Endothelial cell of umbilical vein (primary cell): ENCODE measurements at regions not wholly inside any gene's neighbourhood (a gene's known extent, or its start where the extent isn't known, plus 50 kb on each side); places are given as distances from the start of the nearest gene placed in this dataset.

Source experiments
- BruUV-seq: library from RNA; stranded (reverse); fragments of 400-500 nt; replicated peaks from 2 replicates; lab custom pipeline; 2021; lab: Mats Ljungman, UMichigan
- CTCF ChIA-PET: fragments of 300-600, 350-600 bp; sonication (Branson Sonifier 250); formaldehyde crosslinking; loops from one replicate; lab custom pipeline; 2021; ENCODE audit warnings: antibody characterized with exemption, inconsistent platforms; lab: Charles Lee
- POLR2A ChIA-PET: fragments of 300-600, 350-600 bp; sonication (Branson Sonifier 250); formaldehyde crosslinking; loops from one replicate; lab custom pipeline; 2021; ENCODE audit warnings: antibody characterized with exemption, inconsistent platforms; lab: Charles Lee
- DNase-seq: peaks from one replicate; pipeline ENCODE4 v3.0.0-alpha.2; 2011; ENCODE audit warnings: low read depth, low spot score
- FAIRE-seq: peaks from 2 replicates; lab custom pipeline; 2011; peaks lifted over from hg19 to GRCh38; lab: Jason Lieb, UNC
- H2AFZ ChIP-seq: 2 replicates; pipeline ENCODE4 v1.6.0; 2012; ENCODE audit warnings: low read depth, low read length, control low read depth, inconsistent platforms
- H3K27ac ChIP-seq: 2 replicates; pipeline ENCODE4 v1.5.1; 2011; ENCODE audit warnings: low read depth, mild to moderate bottlenecking, control low read depth, low read length, moderate library complexity; ENCODE audit not compliant: insufficient read depth
- H3K27me3 ChIP-seq, 2 experiments: 2 replicates each; pipeline versions ENCODE4 v1.6.0 to v1.6.1; 2011; ENCODE audit warnings: low read length in 2 of 2, mixed read lengths in 1 of 2; ENCODE audit not compliant: control insufficient read depth in 2 of 2, insufficient read depth in 2 of 2
- H3K36me3 ChIP-seq, 2 experiments: 2 replicates in 1 of 2; 3 replicates in 1 of 2; pipeline ENCODE4 v1.5.1; 2011; ENCODE audit warnings: low read length in 2 of 2, mild to moderate bottlenecking in 1 of 2, moderate library complexity in 1 of 2; ENCODE audit not compliant: control insufficient read depth in 2 of 2, insufficient read depth in 2 of 2; ENCODE audit errors: extremely low read depth in 1 of 2
- H3K4me1 ChIP-seq: 3 replicates; pipeline ENCODE4 v1.5.1; 2011; ENCODE audit warnings: mild to moderate bottlenecking, low read length; ENCODE audit not compliant: control insufficient read depth, insufficient read depth; ENCODE audit errors: extremely low read depth
- H3K4me2 ChIP-seq: 2 replicates; pipeline ENCODE4 v1.6.1; 2011; ENCODE audit warnings: low read length, control low read depth, mixed read lengths; ENCODE audit not compliant: insufficient read depth
- H3K4me3 ChIP-seq, 3 experiments: fragments of 200-600 bp in 1 of 3; sonication (generic), shearing (Covaris generic) in 1 of 3; replicated peaks in 1 of 3; 2 replicates each; pipeline ENCODE4 v1.5.1; 2011 to 2016; ENCODE audit warnings: control low read depth in 3 of 3, low read length in 3 of 3, mild to moderate bottlenecking in 2 of 3, inconsistent platforms in 1 of 3, low read depth in 1 of 3, moderate library complexity in 1 of 3; ENCODE audit not compliant: insufficient read depth in 1 of 3
- H3K79me2 ChIP-seq: 2 replicates; pipeline ENCODE4 v1.6.0; 2012; ENCODE audit warnings: low read length, inconsistent platforms; ENCODE audit not compliant: control insufficient read depth, insufficient read depth
- H3K9ac ChIP-seq: replicated peaks from 2 replicates; pipeline ENCODE3; 2011; ENCODE audit warnings: low read length, control low read depth; ENCODE audit not compliant: insufficient read depth; ENCODE audit errors: extremely low read depth
- H3K9me1 ChIP-seq: replicated peaks from 3 replicates; pipeline ENCODE4 v1.6.0; 2011; ENCODE audit warnings: mild to moderate bottlenecking, low read length; ENCODE audit not compliant: control insufficient read depth, insufficient read depth; ENCODE audit errors: extremely low read depth
- H3K9me3 ChIP-seq: replicated peaks from 2 replicates; pipeline ENCODE4 v1.5.1; 2012; ENCODE audit warnings: low read length, inconsistent platforms; ENCODE audit not compliant: control insufficient read depth, insufficient read depth
- H4K20me1 ChIP-seq: replicated peaks from 2 replicates; pipeline ENCODE3; 2011; ENCODE audit warnings: mild to moderate bottlenecking, low read length; ENCODE audit not compliant: control insufficient read depth, insufficient read depth; ENCODE audit errors: extremely low read depth
- EZH2 ChIP-seq: IDR thresholded peaks from 2 replicates; pipeline ENCODE4 v1.6.1; 2012; ENCODE audit warnings: borderline replicate concordance, low read depth, mild to moderate bottlenecking, moderate library complexity, low read length, inconsistent platforms; ENCODE audit not compliant: severe bottlenecking
- FOS ChIP-seq: IDR thresholded peaks from 2 replicates; pipeline ENCODE4 v1.6.1; 2011; ENCODE audit warnings: mild to moderate bottlenecking, low read length, moderate library complexity, borderline replicate concordance; ENCODE audit not compliant: insufficient read depth
- GATA2 ChIP-seq: IDR thresholded peaks from 2 replicates; pipeline ENCODE4 v1.7.0; 2011; ENCODE audit warnings: low read depth, mild to moderate bottlenecking, moderate library complexity, mixed read lengths, low read length; ENCODE audit not compliant: insufficient read length, insufficient read depth
- JUN ChIP-seq: IDR thresholded peaks from 2 replicates; pipeline ENCODE4 v1.6.1; 2011; ENCODE audit warnings: borderline replicate concordance, low read depth; ENCODE audit not compliant: insufficient read length, insufficient read depth
- MYC ChIP-seq: IDR thresholded peaks from one replicate; pipeline ENCODE4 v1.6.1; 2011; ENCODE audit warnings: mild to moderate bottlenecking, low read depth, low read length
- POLR2A ChIP-seq: IDR thresholded peaks from 2 replicates; pipeline ENCODE4 v1.6.1; 2012; ENCODE audit warnings: low read depth, mild to moderate bottlenecking, control low read depth, low read length
- POLR2AphosphoS5 ChIP-seq: IDR thresholded peaks from 2 replicates; pipeline ENCODE4 v1.6.1; 2012; ENCODE audit warnings: low read depth, mild to moderate bottlenecking, control low read depth, low read length, moderate library complexity; ENCODE audit not compliant: insufficient read depth
- dilution Hi-C: fragments of 300-500 bp; cut with MboI; formaldehyde crosslinking; loops from one replicate; pipeline ENCODE4 v1.15.0; 2019; ENCODE audit warnings: low sequenced_read_pairs; ENCODE audit not compliant: extremely low pct_ligation_motif_present
- intact Hi-C: fragments of 100-400 bp; cut with micrococcal nuclease; formaldehyde crosslinking; loops from one replicate; pipeline ENCODE4 v1.10.0; 2022
- TF ChIP-seq, protein P1 (sequence below), 2 donors: IDR thresholded peaks; 1 replicate in 1 of 2; 2 replicates in 1 of 2; pipeline ENCODE4 v1.5.1; 2011; ENCODE audit warnings: low read length in 2 of 2, mild to moderate bottlenecking in 2 of 2, moderate library complexity in 2 of 2, control low read depth in 1 of 2, inconsistent platforms in 1 of 2, low read depth in 1 of 2; ENCODE audit not compliant: insufficient read depth in 1 of 2; ENCODE audit errors: extremely low read depth in 1 of 2
- TF ChIP-seq, protein P2 (sequence below): IDR thresholded peaks from 2 replicates; pipeline ENCODE4 v1.6.1; 2011; ENCODE audit not compliant: insufficient read depth, insufficient read length

GRCh38 chr13:88764103-88764502 is 1092.9 kb downstream of the SLITRK5 start:
- H3K36me3 ChIP-seq, result no peaks in the 10 kb centered on the region
- no peaks in the 10 kb centered on the region for H3K9me1 ChIP-seq
- H3K4me1 ChIP-seq, result no peaks in the 10 kb centered on the region
- POLR2A ChIA-PET, result no interaction called here
- no peaks in the 10 kb centered on the region for H3K9me3 ChIP-seq
- no peaks in the 10 kb centered on the region for H4K20me1 ChIP-seq
- FAIRE-seq, result no peak
- TF ChIP-seq POLR2AphosphoS5 (no peak), FOS (no peak), JUN (no peak), MYC (no peak), GATA2 (no peak), EZH2 (no peak), POLR2A (no peak)
- TF ChIP-seq, protein P1, sequence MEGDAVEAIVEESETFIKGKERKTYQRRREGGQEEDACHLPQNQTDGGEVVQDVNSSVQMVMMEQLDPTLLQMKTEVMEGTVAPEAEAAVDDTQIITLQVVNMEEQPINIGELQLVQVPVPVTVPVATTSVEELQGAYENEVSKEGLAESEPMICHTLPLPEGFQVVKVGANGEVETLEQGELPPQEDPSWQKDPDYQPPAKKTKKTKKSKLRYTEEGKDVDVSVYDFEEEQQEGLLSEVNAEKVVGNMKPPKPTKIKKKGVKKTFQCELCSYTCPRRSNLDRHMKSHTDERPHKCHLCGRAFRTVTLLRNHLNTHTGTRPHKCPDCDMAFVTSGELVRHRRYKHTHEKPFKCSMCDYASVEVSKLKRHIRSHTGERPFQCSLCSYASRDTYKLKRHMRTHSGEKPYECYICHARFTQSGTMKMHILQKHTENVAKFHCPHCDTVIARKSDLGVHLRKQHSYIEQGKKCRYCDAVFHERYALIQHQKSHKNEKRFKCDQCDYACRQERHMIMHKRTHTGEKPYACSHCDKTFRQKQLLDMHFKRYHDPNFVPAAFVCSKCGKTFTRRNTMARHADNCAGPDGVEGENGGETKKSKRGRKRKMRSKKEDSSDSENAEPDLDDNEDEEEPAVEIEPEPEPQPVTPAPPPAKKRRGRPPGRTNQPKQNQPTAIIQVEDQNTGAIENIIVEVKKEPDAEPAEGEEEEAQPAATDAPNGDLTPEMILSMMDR (IDR thresholded peaks at IDR 0.05; ENCODE audit: extremely low read depth in 1 of 2, insufficient read depth in 1 of 2, low read depth in 1 of 2, low read length in 2 of 2), result no peak
- TF ChIP-seq, protein P2, sequence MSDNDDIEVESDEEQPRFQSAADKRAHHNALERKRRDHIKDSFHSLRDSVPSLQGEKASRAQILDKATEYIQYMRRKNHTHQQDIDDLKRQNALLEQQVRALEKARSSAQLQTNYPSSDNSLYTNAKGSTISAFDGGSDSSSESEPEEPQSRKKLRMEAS, result no peak
- no peak overlapping the region for H3K4me2 ChIP-seq
- BruUV-seq, result no TSS peak
- CTCF ChIA-PET, result no interaction called here
- no peaks in the 10 kb centered on the region for H3K79me2 ChIP-seq
- H3K27ac ChIP-seq, result no peak overlapping the region
- no peaks in the 10 kb centered on the region for H3K27me3 ChIP-seq
- H3K9ac ChIP-seq, result no peak overlapping the region
- dilution Hi-C loops, result no loop called here
- H2AFZ ChIP-seq, result no peak overlapping the region
- H3K4me3 ChIP-seq, result no peak overlapping the region
- intact Hi-C loops, result no loop called here
- no peak for DNase-seq
